HG03342 (cell line): ENCODE measurements at regions not wholly inside any gene's neighbourhood (a gene's known extent, or its start where the extent isn't known, plus 50 kb on each side); places are given as distances from the start of the nearest gene placed in this dataset.

Experiments
- ATAC-seq: cut with Tn5 transposase; IDR thresholded peaks from one replicate; pipeline ENCODE4 v1.9.1; 2021; ENCODE audit warnings: mild to moderate bottlenecking, moderate library complexity; ENCODE audit not compliant: unreplicated experiment

GRCh38 chr16:56093055-56093454 is 98.2 kb upstream of the GNAO1 start:
- no peak for ATAC-seq

- no peak for ATAC-seq
Observed at GRCh38 chr16:56090076-56090475, 101.2 kb upstream of the GNAO1 start.

- no peak for ATAC-seq
Observed at GRCh38 chr16:56087626-56088025, 103.7 kb upstream of the GNAO1 start.

- ATAC-seq: no peak
Observed at GRCh38 chr16:56081371-56081770, 109.9 kb upstream of the GNAO1 start.

GRCh38 chr16:56075732-56076388 is 115.4 kb upstream of the GNAO1 start:
- ATAC-seq: no peak

GRCh38 chr16:56073508-56073907 is 117.8 kb upstream of the GNAO1 start:
- ATAC-seq: no peak

- no peak for ATAC-seq
Observed at GRCh38 chr16:56072096-56072495, 119.2 kb upstream of the GNAO1 start.

GRCh38 chr16:56068816-56069215 is 122.5 kb upstream of the GNAO1 start:
- ATAC-seq: no peak

- no peak for ATAC-seq
Observed at GRCh38 chr16:56068314-56068713, 123.0 kb upstream of the GNAO1 start.

- no peak for ATAC-seq
Observed at GRCh38 chr16:56067406-56067805, 123.9 kb upstream of the GNAO1 start.

GRCh38 chr16:56066617-56067016 is 124.7 kb upstream of the GNAO1 start:
- ATAC-seq: no peak

GRCh38 chr16:56063111-56063510 is 128.2 kb upstream of the GNAO1 start:
- no peak for ATAC-seq

- ATAC-seq: no peak
Observed at GRCh38 chr16:56057151-56057550, 134.1 kb upstream of the GNAO1 start.

- ATAC-seq: no peak
Observed at GRCh38 chr16:56050916-56051315, 140.4 kb upstream of the GNAO1 start.

- ATAC-seq: peak; percentile 95
Observed at GRCh38 chr16:56048425-56049105, 142.7 kb upstream of the GNAO1 start.

- no peak for ATAC-seq
Observed at GRCh38 chr16:56047307-56048234, 143.7 kb upstream of the GNAO1 start.

GRCh38 chr16:56042416-56042815 is 148.9 kb upstream of the GNAO1 start:
- ATAC-seq: no peak

GRCh38 chr16:56041556-56042140 is 149.6 kb upstream of the GNAO1 start:
- ATAC-seq: peak; percentile 58

GRCh38 chr16:56038564-56039098 is 152.7 kb upstream of the GNAO1 start:
- no peak for ATAC-seq

GRCh38 chr16:56032072-56032471 is 156.9 kb upstream of the CES5A start:
- ATAC-seq: no peak

- ATAC-seq: no peak
Observed at GRCh38 chr16:56029026-56029425, 153.9 kb upstream of the CES5A start.
